B cell (primary cell): ENCODE measurements at regions not wholly inside any gene's neighbourhood (a gene's known extent, or its start where the extent isn't known, plus 50 kb on each side); places are given as distances from the start of the nearest gene placed in this dataset.

Experiments used
- CTCF ChIP-seq: fragments of 200-600 bp; IDR thresholded peaks from one replicate; pipeline ENCODE4 v1.8.0; 2022; ENCODE audit warnings: antibody characterized with exemption, mild to moderate bottlenecking
- EZH2 ChIP-seq: IDR thresholded peaks from 2 replicates; pipeline ENCODE4 v1.6.1; 2012; ENCODE audit warnings: borderline replicate concordance, low read depth, mild to moderate bottlenecking, moderate library complexity, low read length; ENCODE audit not compliant: insufficient read depth, poor library complexity, severe bottlenecking

- no peak for TF ChIP-seq EZH2
- TF ChIP-seq CTCF, result no peak
Observed at GRCh38 chr1:87739704-87740103, 411.0 kb downstream of the LMO4 start.
